Activated CD8-positive, alpha-beta memory T cell treated with anti-CD3 and anti-CD28 coated beads for 36 hours (primary cell): ENCODE measurements at regions not wholly inside any gene's neighbourhood (a gene's known extent, or its start where the extent isn't known, plus 50 kb on each side); places are given as distances from the start of the nearest gene placed in this dataset.
"Not testable (repeated sequence)": the region's sequence is repeated elsewhere in the genome, so short reads cannot be mapped to it uniquely, and the experiment has no call there.

Experiments used
- CTCF ChIA-PET: fragments of 350-600 bp; sonication (Branson Sonifier 250); formaldehyde crosslinking; loops from one replicate; lab custom pipeline; 2021; ENCODE audit warnings: antibody characterized with exemption; lab: Charles Lee
- POLR2A ChIA-PET: fragments of 350-600 bp; sonication (Branson Sonifier 250); formaldehyde crosslinking; loops from one replicate; lab custom pipeline; 2021; ENCODE audit warnings: antibody characterized with exemption; lab: Charles Lee

DNA sequence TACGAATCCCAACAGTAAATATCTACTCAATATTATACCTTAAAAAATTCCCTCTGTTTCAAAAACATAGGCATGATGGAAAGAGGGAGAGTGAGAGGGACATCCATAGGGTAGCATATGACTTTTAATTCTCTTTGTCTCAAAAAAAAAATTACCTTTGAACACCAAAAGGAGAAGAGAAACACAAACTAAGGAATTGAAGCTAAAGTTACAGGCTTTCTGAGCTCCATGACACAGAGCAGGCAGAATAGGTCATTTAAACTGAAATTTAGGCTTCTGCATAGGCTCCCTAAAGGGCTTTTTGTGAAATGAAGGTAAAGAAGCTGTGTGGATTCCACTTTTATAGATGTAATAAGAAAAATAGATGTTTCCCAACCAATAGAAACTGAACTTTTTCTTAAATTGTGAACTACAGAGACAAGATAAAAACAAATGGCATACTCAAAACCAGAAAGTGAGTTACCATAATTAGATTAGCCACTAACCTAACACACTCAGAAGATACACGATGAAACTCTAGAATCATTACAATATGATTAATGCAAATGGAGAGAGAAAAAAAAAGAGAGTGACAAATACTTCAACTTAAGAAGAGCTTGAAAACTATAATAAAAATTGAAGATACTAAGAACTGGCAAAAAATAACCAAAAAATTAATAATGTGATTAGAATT, 584.6 kb downstream of the GABRG1 start:
- ChIA-PET CTCF (no interaction called here), POLR2A (no interaction called here)

DNA sequence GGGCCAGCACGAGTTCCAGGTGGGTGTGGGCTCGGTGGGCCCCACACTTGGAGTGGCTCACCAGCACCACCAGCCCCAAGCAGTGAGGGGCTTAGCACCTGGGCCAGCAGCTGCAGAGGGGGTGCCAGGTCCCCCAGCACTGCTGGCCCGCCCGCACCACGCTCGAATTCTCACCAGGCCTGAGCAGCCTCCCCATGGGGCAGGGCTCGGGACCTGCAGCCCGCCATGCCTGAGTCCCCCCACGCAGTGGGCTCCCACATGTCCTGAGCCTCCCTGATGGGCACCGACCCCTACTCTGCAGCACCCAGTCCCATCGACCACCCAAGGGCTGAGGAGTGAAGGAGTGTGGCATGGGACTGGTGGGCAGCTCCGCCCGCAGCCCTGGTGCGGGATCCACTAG, 593.4 kb downstream of the GABRG1 start:
- POLR2A ChIA-PET = no interaction called here
- CTCF ChIA-PET = no interaction called here

DNA sequence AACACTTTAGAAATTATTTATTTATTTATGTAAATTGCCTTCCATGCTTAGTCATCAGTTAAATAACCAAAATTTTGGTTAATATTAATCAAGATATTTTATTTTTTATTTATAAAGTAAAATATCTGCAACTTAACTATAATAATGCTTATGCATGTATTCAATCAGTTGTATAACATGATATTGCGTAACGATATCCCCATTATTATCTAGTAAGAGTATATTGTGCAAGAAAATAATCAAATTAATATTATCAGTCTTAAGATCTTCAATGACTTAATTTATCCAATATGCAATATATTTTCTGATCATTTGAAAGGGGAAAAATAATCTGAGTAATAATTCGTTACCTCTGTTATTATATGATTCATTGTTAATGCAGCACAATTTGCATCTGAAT, 596.7 kb downstream of the GABRG1 start:
- CTCF ChIA-PET = no interaction called here
- POLR2A ChIA-PET = no interaction called here

DNA sequence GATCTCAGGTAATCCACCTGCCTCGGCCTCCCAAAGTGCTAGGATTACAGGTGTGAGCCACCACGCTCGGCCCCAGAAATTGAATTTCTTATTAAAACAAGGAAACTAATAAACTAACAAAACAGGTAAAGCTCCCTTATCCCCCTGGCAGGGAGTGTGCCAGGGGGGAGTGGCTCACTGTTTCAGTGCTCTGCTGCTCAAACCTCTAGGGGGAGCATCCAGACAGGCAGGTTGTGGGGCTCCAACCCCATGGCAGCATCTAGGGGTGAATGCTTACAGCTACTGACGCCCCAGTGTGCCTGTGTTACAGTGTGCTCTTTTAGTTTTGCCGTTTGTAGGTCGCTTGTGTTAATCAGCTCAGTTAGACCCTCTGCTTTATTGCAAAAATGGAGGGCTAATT, 605.0 kb downstream of the GABRG1 start:
- POLR2A ChIA-PET = no interaction called here
- CTCF ChIA-PET = interaction anchor here (0.7 kb wide), 1 partner anchor 1999 kb away, joined by 6 read pairs; no protein-coding TSS in a partner anchor

GRCh38 chr4:45502471-45502870, 621.4 kb downstream of the GABRG1 start:
- CTCF ChIA-PET = no interaction called here
- POLR2A ChIA-PET = no interaction called here

GRCh38 chr4:45484740-45485139, 639.1 kb downstream of the GABRG1 start:
- ChIA-PET CTCF (no interaction called here), POLR2A (no interaction called here)

- ChIA-PET CTCF (no interaction called here), POLR2A (no interaction called here)
Measured at GRCh38 chr4:45482346-45482745, 641.5 kb downstream of the GABRG1 start.

GRCh38 chr4:45477311-45477733, 646.5 kb downstream of the GABRG1 start:
- ChIA-PET CTCF (no interaction called here), POLR2A (no interaction called here)

- ChIA-PET CTCF (no interaction called here), POLR2A (no interaction called here)
Measured at GRCh38 chr4:45475548-45475947, 648.3 kb downstream of the GABRG1 start.

GRCh38 chr4:45472490-45472889, 651.4 kb downstream of the GABRG1 start:
- CTCF ChIA-PET = no interaction called here
- POLR2A ChIA-PET = no interaction called here

GRCh38 chr4:45471335-45471734, 652.5 kb downstream of the GABRG1 start:
- CTCF ChIA-PET = no interaction called here
- POLR2A ChIA-PET = no interaction called here

DNA sequence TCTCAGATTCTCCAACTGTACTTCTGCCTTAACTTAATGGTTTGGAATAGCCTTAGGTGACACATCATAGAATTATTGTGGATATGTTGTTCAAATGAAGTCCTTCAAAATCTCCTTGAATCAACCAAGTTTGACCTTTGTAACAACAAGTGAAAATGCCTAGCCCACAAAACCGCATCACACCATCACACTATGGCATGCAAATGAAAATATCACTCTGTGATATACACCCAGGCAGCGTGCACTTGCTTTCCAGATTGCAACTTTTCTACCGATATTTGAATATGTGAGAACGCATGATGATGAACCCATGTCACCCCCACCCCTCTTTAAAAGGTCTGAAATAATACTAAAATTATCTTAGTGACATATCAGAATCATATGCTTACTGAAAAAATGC, 656.7 kb downstream of the GABRG1 start:
- ChIA-PET POLR2A (no interaction called here), CTCF (no interaction called here)

DNA sequence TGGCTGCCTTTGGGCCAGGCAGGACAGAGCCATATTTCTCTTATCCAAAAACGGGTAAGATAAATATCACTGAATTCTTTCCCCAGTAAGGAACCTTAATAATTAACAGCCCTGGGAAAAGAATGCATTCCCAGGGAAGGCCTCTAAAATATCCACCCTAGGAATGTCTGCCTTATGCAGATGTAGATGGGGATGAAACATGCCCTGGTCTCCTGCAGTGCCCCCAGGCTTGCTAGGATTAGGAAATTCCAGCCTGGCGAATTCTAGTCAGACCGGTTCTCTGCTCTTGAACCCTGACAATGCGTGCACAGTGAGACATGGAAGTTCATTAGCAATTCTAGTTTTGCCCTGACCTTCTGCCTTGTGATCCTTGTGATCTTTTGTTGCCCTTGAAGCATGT, 663.7 kb downstream of the GABRG1 start:
- CTCF ChIA-PET, POLR2A ChIA-PET: not testable (repeated sequence)

DNA sequence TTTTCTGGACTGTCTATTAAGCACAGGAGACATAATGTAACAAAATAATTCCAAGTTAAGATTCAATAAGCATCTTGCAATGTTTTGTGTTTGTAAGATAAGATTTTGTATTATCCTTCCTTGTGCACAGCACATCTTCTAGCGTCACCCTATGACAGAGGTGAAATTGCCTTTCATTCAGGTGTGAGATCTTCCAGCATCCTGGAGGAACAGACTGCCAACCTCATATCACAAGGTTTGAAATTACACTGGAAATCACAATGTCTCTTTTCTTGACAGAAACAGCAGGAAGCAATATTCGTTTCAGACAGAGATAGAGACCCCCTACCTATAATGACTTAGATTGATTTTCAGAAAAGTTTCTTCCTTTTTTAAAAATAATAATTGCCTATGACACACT, 668.6 kb downstream of the GABRG1 start:
- ChIA-PET POLR2A (no interaction called here), CTCF (no interaction called here)

DNA sequence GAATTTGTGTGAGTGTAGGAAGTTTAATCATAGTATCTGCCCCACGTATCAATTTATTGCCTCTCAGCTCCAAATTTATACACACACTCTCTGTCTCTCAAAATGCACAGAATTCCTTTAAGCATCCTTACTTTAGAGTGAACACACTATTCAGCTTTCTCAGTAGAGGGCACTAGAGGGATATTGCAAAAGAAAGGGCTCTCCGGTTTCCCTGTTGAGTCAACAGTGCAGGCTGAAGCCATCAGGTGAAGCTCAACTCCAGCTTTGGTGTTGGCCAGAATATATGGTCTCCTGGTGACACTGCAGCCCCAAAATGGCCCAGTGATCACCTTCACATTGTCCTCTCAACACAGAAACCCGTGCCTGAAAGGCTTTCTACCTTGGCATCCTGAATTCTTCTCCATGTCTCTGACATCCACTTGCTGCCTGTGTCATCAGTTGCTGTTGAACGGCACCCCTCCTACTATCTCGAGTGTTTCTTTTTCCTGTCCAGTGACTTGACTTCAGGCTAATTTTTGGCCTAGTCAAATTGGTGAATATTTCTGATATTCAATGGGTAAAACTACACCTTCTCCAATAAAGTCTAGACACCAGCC, 670.5 kb downstream of the GABRG1 start:
- CTCF ChIA-PET = no interaction called here

GRCh38 chr4:45442466-45442865, 681.4 kb downstream of the GABRG1 start:
- POLR2A ChIA-PET = no interaction called here
- CTCF ChIA-PET = no interaction called here

More for the DNA sequence above, 670.5 kb downstream of the GABRG1 start:
- POLR2A ChIA-PET = no interaction called here

- CTCF ChIA-PET = no interaction called here
Measured at GRCh38 chr4:45438047-45438446, 685.8 kb downstream of the GABRG1 start.

GRCh38 chr4:45437381-45437780, 686.5 kb downstream of the GABRG1 start:
- CTCF ChIA-PET = no interaction called here
- POLR2A ChIA-PET = no interaction called here

More at GRCh38 chr4:45438047-45438446, 685.8 kb downstream of the GABRG1 start:
- POLR2A ChIA-PET = no interaction called here

DNA sequence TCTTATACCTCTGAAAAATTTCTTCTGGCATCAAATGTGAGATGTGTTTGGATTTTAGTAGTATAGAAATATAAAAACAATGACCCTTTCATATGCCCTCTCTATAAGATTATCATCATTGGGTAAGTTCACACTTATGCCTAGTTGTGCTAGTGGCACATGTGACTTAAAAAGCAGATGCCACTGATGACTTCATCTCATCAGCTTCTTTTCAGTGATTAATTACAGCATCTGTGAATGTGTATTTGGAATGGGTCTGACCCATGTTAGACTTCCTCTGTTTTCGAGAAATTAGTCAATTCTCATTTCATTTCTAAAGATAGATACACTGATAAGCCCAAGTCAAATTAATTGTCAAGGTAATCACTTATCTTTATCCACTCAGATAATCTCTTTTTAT, 698.7 kb downstream of the GABRG1 start:
- CTCF ChIA-PET = no interaction called here
- POLR2A ChIA-PET = no interaction called here

GRCh38 chr4:45423896-45424295, 697.5 kb upstream of the GNPDA2 start:
- CTCF ChIA-PET = no interaction called here
- POLR2A ChIA-PET = no interaction called here

GRCh38 chr4:45420091-45420674, 693.8 kb upstream of the GNPDA2 start:
- POLR2A ChIA-PET, CTCF ChIA-PET: not testable (repeated sequence)
